ENCODE measurements at regions not wholly inside any gene's neighbourhood (a gene's known extent, or its start where the extent isn't known, plus 50 kb on each side); places are given as distances from the start of the nearest gene placed in this dataset.

DNA sequence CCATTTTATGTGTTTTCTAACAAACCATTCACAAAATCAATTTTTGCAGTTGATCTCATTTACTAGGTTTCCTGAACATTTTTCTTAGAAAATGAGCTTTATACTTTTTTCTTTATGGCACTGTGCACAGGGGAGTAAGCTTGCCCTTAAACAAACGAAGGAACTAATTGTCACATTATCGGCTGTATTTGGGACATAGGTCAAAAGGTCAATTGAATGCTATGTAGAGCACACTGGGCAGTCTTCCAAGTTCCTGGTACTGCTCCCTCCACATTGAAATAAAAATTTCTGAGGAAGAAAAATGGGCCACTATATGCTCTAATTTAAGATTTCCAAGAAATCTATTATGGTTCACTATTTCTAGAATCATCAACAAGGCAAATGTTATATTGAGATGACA is 93.6 kb upstream of the TMEFF2 start:
- Histone ChIP-seq H3K27me3 (ENCODE audit: control insufficient read depth in 2 of 2, insufficient read depth in 2 of 2, low read length in 2 of 2) (no peaks in the 10 kb centered on the region), H3K4me1 (ENCODE audit: control insufficient read depth in 1 of 2, insufficient read depth in 2 of 2, low read length in 2 of 2) (no peaks in the 10 kb centered on the region), H3K4me3 (replicated peaks in 1 of 3; ENCODE audit: low read depth in 2 of 3, low read length in 3 of 3) (no peak overlapping the region), H4K20me1 (ENCODE audit: insufficient read depth, low read length) (no peaks in the 10 kb centered on the region), H3K27ac (ENCODE audit: low read depth in 1 of 2, low read length in 2 of 2) (no peak overlapping the region), H3K4me2 (replicated peaks; ENCODE audit: extremely low read depth, low read length, poor library complexity, severe bottlenecking) (no peak overlapping the region), H3K36me3 (replicated peaks in 1 of 2; ENCODE audit: control insufficient read depth in 1 of 2, insufficient read depth in 2 of 2, low read length in 2 of 2) (no peaks in the 10 kb centered on the region), H3K9ac (ENCODE audit: insufficient read depth, low read length, poor library complexity, severe bottlenecking) (no peak overlapping the region), H3K9me3 (replicated peaks in 1 of 2; ENCODE audit: control insufficient read depth in 1 of 2, insufficient read depth in 1 of 2, low read length in 2 of 2) (no peaks in the 10 kb centered on the region), H2AFZ (ENCODE audit: insufficient read depth, low read depth, low read length, poor library complexity, severe bottlenecking) (no peak overlapping the region), H3K79me2 (ENCODE audit: insufficient read depth, low read length) (no peaks in the 10 kb centered on the region)
- intact Hi-C loops (cut with micrococcal nuclease): no loop called here
- Mint-ChIP-seq H3K9me3 (no peaks in the 10 kb centered on the region), H3K4me1 (no peaks in the 10 kb centered on the region), H3K27me3 (ENCODE audit: low read depth in 3 of 3) (no peaks in the 10 kb centered on the region), H3K27ac (no peak overlapping the region), H3K4me3 (no peak overlapping the region), H3K36me3 (no peaks in the 10 kb centered on the region)
- no peak for DNase-seq
- TF ChIP-seq, protein P1, sequence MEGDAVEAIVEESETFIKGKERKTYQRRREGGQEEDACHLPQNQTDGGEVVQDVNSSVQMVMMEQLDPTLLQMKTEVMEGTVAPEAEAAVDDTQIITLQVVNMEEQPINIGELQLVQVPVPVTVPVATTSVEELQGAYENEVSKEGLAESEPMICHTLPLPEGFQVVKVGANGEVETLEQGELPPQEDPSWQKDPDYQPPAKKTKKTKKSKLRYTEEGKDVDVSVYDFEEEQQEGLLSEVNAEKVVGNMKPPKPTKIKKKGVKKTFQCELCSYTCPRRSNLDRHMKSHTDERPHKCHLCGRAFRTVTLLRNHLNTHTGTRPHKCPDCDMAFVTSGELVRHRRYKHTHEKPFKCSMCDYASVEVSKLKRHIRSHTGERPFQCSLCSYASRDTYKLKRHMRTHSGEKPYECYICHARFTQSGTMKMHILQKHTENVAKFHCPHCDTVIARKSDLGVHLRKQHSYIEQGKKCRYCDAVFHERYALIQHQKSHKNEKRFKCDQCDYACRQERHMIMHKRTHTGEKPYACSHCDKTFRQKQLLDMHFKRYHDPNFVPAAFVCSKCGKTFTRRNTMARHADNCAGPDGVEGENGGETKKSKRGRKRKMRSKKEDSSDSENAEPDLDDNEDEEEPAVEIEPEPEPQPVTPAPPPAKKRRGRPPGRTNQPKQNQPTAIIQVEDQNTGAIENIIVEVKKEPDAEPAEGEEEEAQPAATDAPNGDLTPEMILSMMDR (IDR thresholded peaks at IDR 0.05): no peak
- no CpG with 5 or more reads among the region's 2 CpGs for WGBS (ENCODE audit: insufficient coverage)

DNA sequence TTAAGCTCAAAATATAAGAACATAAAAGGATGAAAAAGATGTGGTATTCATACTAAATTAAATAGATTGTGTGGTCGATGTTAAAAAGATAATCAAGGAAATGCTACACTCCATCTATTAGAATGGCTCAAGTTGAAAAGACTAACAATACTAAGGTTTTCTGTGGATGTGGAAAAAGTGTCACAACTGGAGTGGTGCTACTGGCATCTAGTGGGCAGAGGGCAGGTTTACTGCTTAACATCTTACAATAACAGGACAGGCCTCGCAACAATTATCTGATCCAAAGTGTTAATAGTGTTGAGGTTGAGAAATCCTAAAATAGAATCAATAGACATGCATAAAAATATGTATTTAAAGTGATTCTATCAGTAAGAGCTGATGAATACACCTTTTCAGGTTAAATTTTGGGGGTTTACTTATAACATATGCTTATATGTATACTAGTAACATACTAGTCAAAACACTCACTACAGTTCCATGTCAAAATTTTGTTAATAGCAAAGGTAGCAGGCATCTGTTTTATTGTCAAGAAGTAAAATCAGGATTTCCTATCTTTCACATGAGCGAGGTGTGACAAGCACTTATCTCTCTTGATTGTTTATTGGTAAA is 91.5 kb upstream of the TMEFF2 start:
- H3K9me3 Mint-ChIP-seq: peaks cover 0 to 2% (median 0%) of the 10 kb centered on the region in 7 donors
- Histone ChIP-seq H2AFZ (ENCODE audit: insufficient read depth, low read depth, low read length, poor library complexity, severe bottlenecking) (no peak overlapping the region), H3K79me2 (ENCODE audit: insufficient read depth, low read length) (no peaks in the 10 kb centered on the region), H3K27me3 (ENCODE audit: control insufficient read depth in 2 of 2, insufficient read depth in 2 of 2, low read length in 2 of 2) (no peaks in the 10 kb centered on the region), H4K20me1 (ENCODE audit: insufficient read depth, low read length) (no peaks in the 10 kb centered on the region), H3K9me3 (replicated peaks in 1 of 2; ENCODE audit: control insufficient read depth in 1 of 2, insufficient read depth in 1 of 2, low read length in 2 of 2) (no peaks in the 10 kb centered on the region), H3K36me3 (replicated peaks in 1 of 2; ENCODE audit: control insufficient read depth in 1 of 2, insufficient read depth in 2 of 2, low read length in 2 of 2) (no peaks in the 10 kb centered on the region), H3K4me3 (replicated peaks in 1 of 3; ENCODE audit: low read depth in 2 of 3, low read length in 3 of 3) (no peak overlapping the region), H3K27ac (ENCODE audit: low read depth in 1 of 2, low read length in 2 of 2) (no peak overlapping the region), H3K9ac (ENCODE audit: insufficient read depth, low read length, poor library complexity, severe bottlenecking) (no peak overlapping the region), H3K4me1 (ENCODE audit: control insufficient read depth in 1 of 2, insufficient read depth in 2 of 2, low read length in 2 of 2) (no peaks in the 10 kb centered on the region), H3K4me2 (replicated peaks; ENCODE audit: extremely low read depth, low read length, poor library complexity, severe bottlenecking) (no peak overlapping the region)
- no peaks in the 10 kb centered on the region for H3K36me3 Mint-ChIP-seq
- no peak overlapping the region for H3K27ac Mint-ChIP-seq
- no CpG with 5 or more reads among the region's 3 CpGs for WGBS (ENCODE audit: insufficient coverage)
- no peak for DNase-seq
- H3K4me3 Mint-ChIP-seq: no peak overlapping the region
- intact Hi-C loops (cut with micrococcal nuclease): no loop called here
- TF ChIP-seq, protein P1 (IDR thresholded peaks at IDR 0.05): no peak
- no peaks in the 10 kb centered on the region for H3K4me1 Mint-ChIP-seq
- peaks cover 0 to 2% (median 0%) of the 10 kb centered on the region in 3 donors for H3K27me3 Mint-ChIP-seq (ENCODE audit: low read depth in 3 of 3)

Measured in CD14-positive monocyte (primary cell).